ENCODE measurements at regions not wholly inside any gene's neighbourhood (a gene's known extent, or its start where the extent isn't known, plus 50 kb on each side); places are given as distances from the start of the nearest gene placed in this dataset.
"Not testable (repeated sequence)": the region's sequence is repeated elsewhere in the genome, so short reads cannot be mapped to it uniquely, and the experiment has no call there.

DNA sequence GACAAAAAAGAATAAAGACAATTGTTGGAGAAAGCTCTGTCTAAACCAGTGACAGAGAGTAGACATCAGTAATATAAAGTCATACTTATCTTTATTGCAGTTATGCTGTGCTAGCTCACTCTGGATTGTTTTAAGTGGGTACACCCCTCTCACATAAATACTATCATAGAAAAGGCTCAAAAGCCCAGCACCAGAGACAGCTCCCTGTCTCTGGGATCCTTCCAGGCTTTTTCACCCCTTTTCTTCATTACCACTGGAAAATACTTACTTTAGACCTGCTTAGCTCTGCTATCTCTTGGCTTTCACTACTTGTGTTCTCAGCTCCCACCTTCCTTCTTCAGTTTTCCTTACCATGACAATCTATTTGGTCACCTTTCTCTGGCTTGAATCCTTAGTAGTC lies 259.1 kb upstream of the MINDY3 start:
- no peak for DNase-seq

DNA sequence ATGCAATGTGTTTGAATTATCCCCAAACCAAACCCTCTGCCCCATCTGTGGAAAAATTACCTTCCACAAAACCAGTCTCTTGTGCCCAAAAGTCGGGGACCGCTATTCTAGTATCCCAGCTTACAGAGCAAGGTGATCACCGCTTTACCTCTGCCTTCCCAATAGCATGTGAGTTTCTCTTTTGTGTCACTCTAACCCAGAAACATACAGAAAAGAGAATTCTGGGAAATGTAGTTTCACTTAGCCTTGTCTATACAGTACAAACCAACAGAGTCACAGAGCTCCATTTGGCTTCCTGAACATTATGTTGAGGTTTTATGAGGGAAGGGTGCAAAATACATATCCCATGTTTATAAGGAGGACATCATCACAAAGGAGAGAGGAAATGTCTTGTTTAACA lies 260.3 kb upstream of the MINDY3 start:
- no peak for DNase-seq

DNA sequence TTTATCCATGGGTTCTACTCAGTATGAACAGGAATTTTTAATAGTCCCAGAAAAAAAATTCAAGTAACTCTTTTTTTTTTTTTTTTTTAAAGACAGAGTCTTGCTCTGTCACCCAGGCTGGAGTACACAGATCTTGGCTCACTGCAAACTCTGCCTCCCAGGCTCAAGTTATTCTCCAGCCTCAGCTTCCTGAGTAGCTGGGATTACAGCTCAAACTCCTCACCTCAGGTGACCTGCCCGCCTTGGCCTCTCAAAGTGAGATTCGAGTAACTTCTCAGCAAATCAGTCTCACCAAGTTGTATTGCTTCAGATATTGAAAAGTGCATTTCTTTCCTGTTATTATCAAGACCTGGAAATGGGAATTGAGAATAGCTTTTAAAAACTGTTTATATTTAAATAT lies 281.2 kb upstream of the MINDY3 start:
- DNase-seq = no peak

DNA sequence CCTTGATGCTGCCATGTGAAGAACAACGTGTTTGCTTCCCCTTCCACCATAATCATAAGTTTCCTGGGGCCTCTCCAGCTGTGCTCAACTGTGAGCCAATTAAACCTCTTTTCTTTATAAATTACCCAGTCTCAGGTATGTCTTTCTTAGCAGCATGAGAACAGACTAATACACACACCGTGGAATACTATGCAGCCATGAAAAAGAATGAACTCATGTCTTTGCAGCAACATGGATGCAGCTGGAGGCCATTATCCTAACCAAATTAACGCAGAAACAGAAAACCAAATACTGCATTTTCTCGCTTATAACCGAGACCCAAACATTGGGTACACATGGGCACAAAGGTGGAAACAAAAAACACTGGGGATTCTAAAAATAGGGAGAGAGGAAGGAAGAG lies 286.7 kb upstream of the MINDY3 start:
- DNase-seq = no peak

DNA sequence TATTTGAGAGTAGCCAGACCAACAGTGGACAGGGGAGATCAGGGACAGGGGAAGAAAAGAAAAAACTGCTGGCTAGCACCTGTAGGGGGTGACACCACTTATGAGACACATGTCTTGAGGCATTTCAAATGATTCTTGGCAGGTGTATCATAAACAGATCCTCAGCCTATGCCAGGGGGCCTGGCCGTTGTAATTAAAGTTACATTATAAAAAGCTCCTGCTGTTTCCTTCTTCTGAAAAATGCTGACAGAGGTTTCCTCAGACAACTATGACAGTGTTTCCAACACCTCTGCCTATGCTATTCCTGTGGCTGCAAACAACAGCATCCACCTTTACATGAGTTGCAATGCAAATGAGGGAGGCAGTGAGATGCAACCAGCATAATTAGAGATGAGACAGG lies 281.0 kb upstream of the PTER start:
- DNase-seq = no peak

DNA sequence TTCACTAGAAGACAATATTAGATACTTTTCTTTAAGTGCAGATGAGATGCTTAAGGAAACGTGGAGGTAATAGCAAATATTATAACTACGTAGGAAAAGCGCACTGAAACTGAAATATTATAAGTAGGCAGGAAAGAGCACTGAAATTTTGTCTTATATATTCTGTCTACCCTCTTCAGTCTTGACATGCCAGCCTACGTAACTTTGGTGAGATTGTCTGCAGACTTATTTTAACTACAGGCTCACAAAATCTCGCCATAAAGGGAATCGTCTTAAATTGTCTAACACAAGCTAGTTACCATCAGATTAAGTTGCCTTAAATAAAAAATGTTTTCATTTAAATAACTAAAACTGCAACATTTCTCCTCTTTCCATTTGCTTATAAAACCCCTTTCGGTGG lies 280.1 kb upstream of the PTER start:
- DNase-seq = no peak

DNA sequence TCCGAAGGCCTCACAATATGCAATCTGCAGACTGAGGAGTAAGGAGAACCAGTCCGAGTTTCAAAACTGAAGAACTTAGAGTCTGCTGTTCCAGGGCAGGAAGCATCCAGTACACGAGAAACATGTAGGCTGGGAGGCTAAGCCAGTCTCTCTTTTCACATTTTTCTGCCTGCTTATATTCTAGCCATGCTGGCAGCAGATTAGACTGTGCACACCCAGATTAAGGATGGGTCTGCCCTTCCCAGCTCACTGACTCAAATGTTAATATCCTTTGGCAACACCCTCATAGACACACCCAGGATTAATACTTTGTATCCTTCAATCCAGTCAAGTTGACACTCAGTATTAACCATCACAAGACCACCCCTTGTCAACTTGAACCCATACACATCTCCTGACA lies 271.7 kb upstream of the PTER start:
- not testable (repeated sequence) for DNase-seq

DNA sequence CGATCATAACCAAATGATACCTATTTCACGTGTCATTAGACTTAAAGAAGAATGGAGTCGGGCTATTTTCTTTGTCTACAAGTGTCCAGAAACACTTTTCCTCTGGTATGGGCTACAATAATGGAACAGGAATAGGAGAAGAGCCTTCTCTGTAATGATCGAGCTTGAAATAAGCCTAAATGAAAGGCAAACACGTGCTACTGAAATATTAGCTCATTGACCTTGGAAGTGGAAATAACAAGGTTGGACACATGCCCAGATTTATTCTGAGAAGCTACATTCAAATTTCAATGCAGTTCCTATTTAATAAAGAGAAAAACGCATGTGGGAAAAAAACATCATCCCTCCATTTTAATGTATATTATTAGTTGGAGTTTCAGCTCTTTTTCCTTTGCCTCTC lies 254.7 kb upstream of the PTER start:
- DNase-seq = no peak

DNA sequence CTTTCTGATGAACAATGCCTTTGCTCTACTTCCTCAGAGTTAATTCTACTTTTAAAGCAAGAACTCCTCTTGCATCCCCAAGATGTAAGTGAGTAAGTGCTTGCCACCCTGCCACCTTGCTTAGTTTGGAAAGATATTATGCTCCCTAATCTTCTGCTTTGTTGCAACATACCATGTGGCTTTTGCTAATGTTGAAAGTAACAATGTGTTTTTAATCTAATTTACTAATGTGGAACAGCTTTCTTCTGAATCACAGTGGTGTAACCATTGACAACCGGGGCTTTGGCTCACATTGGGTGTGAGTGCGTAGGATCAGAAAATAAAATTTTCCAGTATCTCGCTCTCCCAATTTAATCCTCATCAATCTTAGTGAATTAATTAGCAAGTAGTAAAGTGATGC lies 254.1 kb upstream of the PTER start:
- DNase-seq = no peak

DNA sequence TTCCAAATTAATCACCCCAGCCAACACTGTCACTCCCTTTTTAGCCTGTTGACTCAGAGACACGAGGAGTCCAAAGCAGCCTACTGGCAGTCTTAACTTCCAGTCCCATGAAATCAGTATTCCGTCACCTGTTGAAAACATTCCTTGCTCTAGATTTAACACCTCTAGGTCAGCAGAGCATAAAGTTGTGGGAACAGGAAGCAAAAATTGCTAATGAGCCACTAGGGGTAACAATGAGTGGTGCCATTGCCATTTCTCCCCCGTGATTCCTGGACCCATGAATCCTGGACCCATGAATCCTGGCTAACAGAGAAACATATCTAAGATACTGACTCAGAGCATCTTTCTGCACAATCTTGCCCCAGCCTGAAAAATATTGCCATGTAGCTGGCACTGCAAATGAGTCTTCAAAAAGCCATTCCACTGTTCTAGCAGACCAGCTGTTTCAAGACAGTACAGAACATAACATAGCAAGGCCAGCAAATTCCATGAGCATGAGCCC lies 252.7 kb upstream of the PTER start:
- DNase-seq = no peak

DNA sequence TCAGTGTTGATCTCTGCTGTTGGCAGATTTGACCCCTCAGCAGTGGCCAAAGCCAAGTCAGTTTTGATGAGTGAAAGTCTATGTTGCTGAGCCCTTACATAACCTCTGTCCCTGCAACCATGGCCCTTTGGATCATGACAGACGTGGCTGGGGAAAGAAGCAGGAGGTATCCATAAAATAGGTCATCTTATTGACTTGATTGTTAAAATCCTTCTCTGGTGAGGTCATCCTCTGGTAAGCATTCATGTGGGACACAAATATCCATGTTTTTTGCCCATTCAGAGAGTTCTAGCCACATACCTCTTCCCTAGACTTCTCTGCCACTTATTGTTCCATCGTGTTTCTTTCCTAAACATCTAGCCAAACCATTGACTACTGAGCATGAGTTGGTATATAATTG lies 251.9 kb upstream of the PTER start:
- DNase-seq = no peak

DNA sequence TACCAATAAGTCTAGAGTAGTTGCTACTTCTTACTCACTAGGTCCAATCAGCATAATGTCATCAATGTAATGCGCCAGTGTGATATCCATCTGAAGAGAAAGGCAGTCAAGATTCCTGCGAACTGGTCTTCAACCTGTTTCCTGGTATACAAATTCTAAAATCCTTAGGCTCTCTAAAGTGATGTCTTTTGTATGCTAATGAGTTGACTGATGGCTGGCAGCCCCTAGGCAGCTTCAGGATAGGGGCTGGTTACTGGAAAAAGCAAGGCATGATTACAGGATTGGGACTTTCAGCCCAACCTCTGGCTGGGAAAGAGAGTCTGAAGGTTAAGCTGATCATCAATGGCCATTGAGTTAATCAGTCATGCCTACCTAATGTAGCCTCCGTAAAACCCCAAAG lies 250.2 kb upstream of the PTER start:
- no peak for DNase-seq

DNA sequence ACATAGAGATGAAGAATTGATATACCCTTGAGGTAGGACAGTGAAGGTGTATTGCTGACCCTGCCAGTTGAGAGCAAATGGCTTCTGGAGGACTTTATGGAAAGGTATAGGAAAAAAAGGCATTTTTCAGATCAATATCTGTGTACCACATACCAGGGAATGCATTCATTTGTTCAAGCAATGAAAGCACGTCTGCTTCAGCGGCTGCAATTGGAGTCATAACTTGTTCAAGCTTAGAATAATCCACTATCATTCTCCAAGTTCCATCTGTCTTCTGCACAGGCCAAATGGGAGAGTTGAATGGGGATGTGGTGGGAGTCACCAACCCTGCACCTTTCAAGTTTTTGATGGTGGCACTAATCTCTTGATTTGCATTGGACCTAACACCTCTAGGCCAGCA lies 249.6 kb upstream of the PTER start:
- no peak for DNase-seq

DNA sequence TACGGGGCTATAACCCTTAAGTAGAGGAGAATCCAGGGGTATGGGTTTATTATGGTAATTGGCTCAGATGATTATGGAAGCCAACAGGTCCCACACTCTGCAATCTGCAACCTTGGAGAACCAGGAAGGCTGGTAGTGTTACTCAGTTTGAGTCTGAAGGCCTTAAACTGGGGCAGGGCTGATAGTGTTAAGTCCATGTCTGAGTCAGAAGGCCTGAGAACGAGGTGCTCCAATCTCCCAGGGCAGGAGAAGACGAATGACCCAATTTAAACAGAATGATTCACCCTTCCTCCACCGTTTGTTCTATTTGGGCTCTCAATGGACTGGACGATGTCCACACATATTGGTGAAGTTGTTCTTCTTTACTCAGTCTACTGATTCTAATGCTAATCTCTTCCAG lies 244.5 kb upstream of the PTER start:
- DNase-seq = no peak

DNA sequence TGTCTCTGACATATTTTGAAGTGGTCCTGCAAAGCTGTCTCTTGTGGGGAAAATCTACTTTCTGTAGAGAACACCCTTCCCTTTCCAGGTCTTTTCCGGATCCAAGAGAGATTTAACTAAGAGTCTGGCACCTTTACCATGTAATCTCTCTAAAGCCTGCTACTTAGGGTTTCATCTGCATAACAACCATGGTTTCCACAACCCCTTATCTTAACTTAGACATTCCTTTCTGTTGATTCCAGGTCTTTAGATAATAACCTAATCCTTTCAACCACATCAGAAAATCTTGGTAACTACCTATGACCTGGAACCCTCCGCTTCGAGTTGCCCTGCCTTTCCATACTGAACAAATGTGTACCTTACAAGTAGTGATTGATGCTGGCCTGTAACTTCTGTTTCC lies 243.6 kb upstream of the PTER start:
- no peak for DNase-seq

DNA sequence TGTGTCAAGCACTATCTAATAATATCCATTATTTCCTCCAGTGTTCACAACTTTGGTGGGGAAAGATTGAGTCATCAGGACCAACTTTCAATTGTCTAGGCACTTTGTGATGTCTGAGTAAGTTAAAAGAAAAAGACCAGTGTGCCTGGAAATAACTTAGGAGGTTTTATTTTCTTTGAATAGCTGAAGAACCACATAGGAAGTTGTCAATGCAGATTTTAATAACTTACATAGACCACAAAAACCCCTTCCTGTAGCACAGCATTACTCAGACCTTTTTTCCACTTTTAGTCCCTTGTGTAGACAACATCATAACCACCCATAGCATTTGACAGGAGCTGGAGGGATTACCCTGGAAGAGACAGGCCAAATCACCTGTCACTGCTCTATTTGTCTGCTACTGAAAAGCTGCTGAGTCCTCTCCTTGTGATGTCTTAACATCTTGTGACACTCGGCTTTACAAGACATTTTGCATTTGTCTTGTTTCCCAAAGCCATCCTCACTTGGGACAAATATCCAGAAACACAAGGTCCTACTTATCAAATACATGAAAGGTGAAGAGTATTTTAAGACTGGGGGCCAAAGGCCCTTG lies 241.5 kb upstream of the PTER start:
- DNase-seq = peak; percentile 0

DNA sequence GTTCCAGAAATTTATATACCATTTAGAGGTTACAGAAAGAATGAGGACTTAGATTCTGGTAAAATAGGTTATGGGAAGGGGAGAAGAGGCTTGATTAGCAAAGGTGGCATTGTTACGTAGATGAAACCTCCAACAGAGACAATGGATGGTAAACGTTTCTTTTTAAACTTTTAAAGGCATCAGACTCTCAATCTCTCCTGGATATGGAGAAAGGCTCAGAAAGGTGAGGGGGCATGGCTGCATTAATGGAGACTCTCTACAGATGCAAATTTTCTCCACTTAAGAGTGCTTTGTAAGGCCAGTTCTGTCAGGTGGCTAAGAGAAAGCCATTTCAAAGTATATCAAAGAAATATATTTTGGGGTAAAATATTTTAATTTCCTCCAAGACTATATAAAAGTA lies 240.9 kb upstream of the PTER start:
- no peak for DNase-seq

DNA sequence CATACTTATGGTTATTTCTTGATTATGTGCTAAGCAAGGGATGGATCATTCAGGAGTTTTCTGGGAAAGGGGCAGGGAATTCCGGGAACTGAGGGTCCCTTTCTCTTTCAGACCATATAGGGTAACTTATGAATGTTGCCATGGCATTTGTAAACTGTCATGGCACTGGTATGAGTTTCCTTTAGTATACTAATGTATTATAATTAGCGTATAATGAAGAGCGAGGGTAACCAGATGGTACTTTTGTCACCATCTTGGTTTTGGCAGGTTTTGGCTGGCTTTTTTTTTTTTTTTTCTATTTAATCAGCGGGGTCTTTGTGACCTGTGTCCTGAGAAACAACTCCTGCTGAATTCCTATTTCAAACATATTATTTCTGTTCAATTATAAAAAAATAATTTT lies 237.6 kb upstream of the PTER start:
- no peak for DNase-seq

DNA sequence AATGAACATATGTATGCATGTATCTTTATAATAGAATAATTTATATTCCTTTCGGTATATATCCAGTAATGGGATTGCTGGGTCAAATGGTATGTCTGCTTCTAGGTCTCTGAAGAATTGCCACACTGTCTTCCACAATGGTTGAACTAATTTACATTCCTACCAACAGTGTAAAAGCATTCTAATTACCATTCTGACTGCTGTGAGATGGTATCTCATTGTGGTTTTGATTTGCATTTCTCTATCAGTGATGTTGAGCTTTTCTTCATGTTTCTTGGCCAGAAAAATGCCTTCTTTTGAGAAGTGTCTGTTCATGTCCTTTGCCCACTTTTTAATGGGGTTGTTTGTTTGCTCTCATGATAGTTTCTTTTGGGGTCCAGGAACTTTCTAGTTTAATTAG lies 213.2 kb upstream of the PTER start:
- DNase-seq = not testable (repeated sequence)

DNA sequence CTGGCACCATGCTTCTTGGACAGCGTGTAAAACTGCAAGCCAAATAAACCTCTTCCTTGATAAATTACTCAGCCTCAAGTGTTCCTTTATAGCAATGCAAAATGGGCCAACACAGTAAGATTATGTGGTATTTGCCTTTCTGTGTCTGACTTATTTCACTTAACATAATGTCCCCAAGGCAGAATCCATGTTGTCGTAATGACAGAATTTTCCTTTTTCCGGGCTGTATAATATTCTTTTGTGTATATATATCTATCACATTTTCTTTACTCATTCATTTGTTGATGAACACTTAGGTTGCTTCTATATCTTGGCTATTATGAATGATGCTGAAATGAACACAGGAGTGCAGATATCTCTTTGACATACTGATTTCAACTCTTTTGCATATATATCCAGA lies 209.1 kb upstream of the PTER start:
- no peak for DNase-seq

DNA sequence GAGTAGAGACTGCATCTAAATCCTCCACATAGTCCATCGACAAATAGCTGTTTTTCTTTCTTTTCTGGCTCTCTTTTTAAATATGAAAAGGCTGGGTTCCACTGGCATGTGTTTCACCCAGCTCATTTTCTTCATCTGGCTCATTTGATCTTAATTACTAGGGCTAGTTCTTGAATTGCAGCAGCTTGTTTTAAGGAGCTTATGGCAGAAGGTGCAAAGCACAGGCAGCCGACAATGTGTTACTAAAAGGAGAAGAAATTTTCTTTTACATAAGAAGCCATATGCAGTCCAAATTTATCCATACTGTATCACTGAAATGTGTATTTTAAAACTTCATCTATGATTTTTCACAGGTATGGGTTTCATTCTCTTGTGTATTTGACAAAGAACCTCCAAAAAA lies 205.6 kb upstream of the PTER start:
- no peak for DNase-seq

DNA sequence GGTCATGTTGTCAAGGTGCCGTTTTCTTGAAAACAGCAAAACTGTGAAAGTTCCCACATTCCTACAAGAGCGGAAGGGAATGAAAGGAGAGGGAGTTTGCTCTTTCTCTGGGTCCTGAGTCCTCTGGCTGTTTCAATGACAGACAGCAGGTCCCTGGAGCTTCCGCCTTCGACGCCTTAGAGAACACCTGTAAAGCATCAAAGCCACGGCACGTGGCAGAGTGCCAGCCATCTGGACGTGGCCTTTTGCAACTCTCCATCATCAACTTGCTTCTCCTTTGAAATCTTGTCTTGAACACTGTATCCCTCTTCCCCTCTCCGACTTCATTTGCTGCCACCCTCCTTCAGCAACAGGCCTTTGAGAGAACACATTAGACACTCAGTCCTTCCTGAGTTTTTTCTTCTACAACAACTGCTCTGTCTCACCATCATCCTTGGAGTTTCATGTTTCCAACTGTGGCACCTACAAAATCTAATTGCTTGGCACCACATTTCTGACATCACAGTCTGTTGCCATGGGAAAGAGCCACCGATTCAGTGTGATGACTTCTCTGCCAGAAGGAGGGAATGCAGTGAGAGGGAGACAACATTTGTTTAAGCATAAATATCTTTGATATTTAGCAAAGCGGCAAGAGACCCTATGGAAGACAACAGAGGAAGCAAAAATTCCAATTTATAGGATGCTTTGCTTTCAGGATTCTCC lies 204.9 kb upstream of the PTER start:
- DNase-seq = no peak

DNA sequence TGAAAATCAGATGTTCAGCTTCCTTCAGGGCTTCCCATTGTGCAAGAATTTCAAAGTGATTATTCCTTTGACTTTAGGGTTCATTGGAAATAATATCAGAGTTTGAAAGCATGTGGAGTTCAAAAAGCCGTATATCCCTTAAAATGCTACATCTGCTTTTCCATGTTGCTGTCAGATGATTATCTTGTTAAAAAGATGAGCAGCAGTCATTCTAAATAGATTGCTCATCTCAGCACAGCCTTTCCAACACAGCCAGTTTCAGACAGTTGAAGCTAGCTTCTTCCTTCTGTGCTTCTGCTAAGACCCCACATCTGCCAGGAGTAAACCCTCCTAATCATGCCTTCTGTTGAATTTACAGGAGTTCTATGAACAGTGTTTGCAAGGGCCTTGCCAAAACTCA lies 204.4 kb upstream of the PTER start:
- no peak for DNase-seq

DNA sequence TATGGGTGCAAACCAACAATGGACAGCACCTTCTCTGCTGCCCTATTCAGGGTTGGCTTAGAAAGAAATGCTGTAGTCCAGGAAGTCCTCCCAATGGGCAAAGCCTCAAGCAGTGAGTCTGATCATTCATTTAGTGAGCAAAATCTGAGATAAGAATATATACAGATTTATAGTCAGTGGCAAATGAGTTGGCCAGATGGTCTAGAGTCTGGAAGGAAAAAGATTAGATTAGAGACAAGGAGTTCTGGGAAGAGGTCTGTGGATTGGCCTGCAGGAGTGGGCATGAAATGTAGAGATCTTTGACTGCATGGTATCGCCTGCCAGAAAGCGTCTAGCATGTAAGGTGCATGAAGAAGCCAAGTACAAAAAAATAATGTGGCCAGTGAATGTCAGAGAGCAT lies 201.9 kb upstream of the PTER start:
- DNase-seq = no peak

DNA sequence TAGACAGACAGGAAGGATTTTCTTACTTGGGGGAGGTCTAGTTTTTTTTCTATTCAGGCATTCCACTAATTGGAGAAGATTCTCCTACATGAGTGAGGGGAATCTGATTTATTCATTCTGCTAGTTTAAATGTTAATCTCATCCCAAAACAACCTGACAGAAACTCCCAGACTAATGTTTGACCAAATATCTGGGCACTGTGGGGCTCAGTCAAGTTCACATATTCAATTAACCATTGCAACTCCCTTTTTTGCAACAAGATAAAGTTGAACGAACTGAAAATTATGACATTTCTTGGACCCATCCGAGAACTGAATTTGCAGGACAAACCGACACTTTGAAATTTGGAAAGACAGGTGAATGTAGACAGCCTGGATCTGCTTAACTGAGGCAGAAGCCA lies 194.4 kb upstream of the PTER start:
- no peak for DNase-seq
